ENCODE measurements at regions not wholly inside any gene's neighbourhood (a gene's known extent, or its start where the extent isn't known, plus 50 kb on each side); places are given as distances from the start of the nearest gene placed in this dataset.
"Not testable (repeated sequence)": the region's sequence is repeated elsewhere in the genome, so short reads cannot be mapped to it uniquely, and the experiment has no call there.

- DNase-seq: no peak
These were observed 69.7 kb downstream of the RPS6KA4 start for GRCh38 chr11:64428693-64429092.

GRCh38 chr11:64429970-64430369, 71.0 kb downstream of the RPS6KA4 start:
- DNase-seq: no peak

GRCh38 chr11:64430645-64431044, 71.7 kb downstream of the RPS6KA4 start:
- DNase-seq: no peak

GRCh38 chr11:64436000-64436399, 77.0 kb downstream of the RPS6KA4 start:
- no peak for DNase-seq

- DNase-seq: no peak
These were observed 78.5 kb downstream of the RPS6KA4 start for GRCh38 chr11:64437426-64437825.

GRCh38 chr11:64438986-64439771, 80.2 kb downstream of the RPS6KA4 start:
- no peak for DNase-seq

GRCh38 chr11:64439772-64440491, 81.0 kb downstream of the RPS6KA4 start:
- not testable (repeated sequence) for DNase-seq

- no peak for DNase-seq
These were observed 82.2 kb downstream of the RPS6KA4 start for GRCh38 chr11:64441127-64441526.

GRCh38 chr11:64443001-64443400, 84.0 kb downstream of the RPS6KA4 start:
- no peak for DNase-seq

GRCh38 chr11:64444838-64445441, 86.0 kb downstream of the RPS6KA4 start:
- DNase-seq: no peak

GRCh38 chr11:64445651-64446050, 86.7 kb downstream of the RPS6KA4 start:
- DNase-seq: no peak

GRCh38 chr11:64447831-64448598, 89.1 kb downstream of the RPS6KA4 start:
- DNase-seq: no peak

GRCh38 chr11:64448599-64449380, 89.8 kb downstream of the RPS6KA4 start:
- DNase-seq: peak; percentile 69

- DNase-seq: no peak
These were observed 90.6 kb downstream of the RPS6KA4 start for GRCh38 chr11:64449381-64450167.

GRCh38 chr11:64450168-64450560, 91.2 kb downstream of the RPS6KA4 start:
- no peak for DNase-seq

GRCh38 chr11:64451856-64452255, 92.9 kb downstream of the RPS6KA4 start:
- no peak for DNase-seq

- DNase-seq: no peak
These were observed 94.5 kb downstream of the RPS6KA4 start for GRCh38 chr11:64453466-64453865.

- DNase-seq: no peak
These were observed 96.7 kb downstream of the RPS6KA4 start for GRCh38 chr11:64455456-64456261.

GRCh38 chr11:64456509-64457320, 97.8 kb downstream of the RPS6KA4 start:
- DNase-seq: no peak
